ENCODE measurements at regions not wholly inside any gene's neighbourhood (a gene's known extent, or its start where the extent isn't known, plus 50 kb on each side); places are given as distances from the start of the nearest gene placed in this dataset.

- TF ChIP-seq CTCF (IDR thresholded peaks at IDR 0.05) (no peak), POLR2A (IDR thresholded peaks at IDR 0.05; ENCODE audit: low read depth) (no peak), POLR2AphosphoS5 (IDR thresholded peaks at IDR 0.05) (no peak), EP300 (IDR thresholded peaks at IDR 0.05) (no peak)
Measured at GRCh38 chr2:5315041-5315440, 377.1 kb upstream of the SOX11 start.
